ENCODE measurements at regions not wholly inside any gene's neighbourhood (a gene's known extent, or its start where the extent isn't known, plus 50 kb on each side); places are given as distances from the start of the nearest gene placed in this dataset.
A peak's percentile ranks its signal among the peaks of the same experiment; 100 is the strongest.
"Not testable (repeated sequence)": the region's sequence is repeated elsewhere in the genome, so short reads cannot be mapped to it uniquely, and the experiment has no call there.

DNA sequence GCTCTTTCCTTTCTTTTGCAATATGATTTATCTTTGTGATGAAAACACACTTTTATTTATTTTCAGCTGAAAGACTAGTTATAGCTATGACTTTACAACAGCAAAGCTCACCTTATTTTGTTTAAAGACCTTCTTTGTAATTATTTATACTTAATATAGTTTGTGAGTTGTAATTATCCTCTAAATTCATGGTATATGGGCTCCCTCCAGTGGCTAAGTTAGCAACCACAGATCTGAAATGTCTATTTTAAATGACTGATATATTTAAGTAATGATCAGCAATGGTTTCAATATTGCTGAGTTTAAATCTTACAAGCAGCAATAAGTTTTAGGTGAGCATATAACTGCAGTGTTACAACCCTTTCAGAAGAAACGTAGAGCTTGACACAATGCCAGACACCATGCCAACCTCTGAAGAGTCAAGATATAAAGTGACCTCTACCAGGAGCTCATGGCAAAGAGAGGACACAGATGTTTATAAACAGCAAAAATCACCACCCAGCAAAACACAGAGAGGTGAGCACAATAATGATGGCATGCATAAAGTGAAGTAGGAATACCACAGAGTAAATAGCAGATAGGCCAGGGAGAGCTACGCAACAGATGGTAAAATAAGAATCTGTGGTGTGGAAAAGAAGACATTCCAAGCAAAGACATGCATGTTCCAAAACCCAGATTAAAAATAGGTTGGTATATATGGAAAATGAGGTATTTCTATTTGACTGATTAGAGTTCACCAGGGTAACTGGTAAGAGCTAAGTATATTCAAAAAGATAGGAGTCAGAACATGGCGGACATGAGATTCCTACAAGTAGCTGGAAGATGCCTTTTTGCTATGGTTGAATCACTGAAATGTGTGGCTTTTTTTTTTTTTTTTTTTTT is 143.7 kb upstream of the ZNF385D start:
- peak; percentile 1 to 58 for DNase-seq (ENCODE audit: low read depth in 2 of 2)

GRCh38 chr3:21898316-21898715 is 147.3 kb upstream of the ZNF385D start:
- DNase-seq (ENCODE audit: low read depth in 2 of 2), result no peak

- no peak for DNase-seq (ENCODE audit: low read depth in 2 of 2)
These were observed 150.5 kb upstream of the ZNF385D start for GRCh38 chr3:21901484-21901883.

DNA sequence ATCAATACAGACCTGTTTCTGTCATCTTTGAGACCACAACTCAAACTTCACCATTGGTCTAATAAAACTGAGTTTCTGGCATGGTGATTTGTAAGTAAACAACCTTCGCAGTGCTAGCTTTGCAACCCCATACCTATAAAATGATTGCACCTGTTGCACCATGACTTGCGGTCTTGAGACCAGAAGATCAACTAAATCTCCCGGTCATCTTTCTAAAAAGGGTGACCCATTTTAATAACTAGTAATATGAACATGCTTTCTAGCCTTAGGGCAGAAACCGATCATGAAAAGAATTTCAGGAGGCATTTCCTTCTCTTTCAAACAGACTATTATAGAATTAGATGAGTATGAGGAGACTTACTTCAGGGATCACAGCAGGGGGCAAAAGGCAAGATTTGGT is 151.9 kb upstream of the ZNF385D start:
- DNase-seq (ENCODE audit: low read depth in 2 of 2), result no peak

GRCh38 chr3:21909096-21909495 is 158.1 kb upstream of the ZNF385D start:
- peak in 1 of 2 donors; percentile 1 for DNase-seq (ENCODE audit: low read depth in 2 of 2)

GRCh38 chr3:21912711-21913110 is 161.7 kb upstream of the ZNF385D start:
- DNase-seq (ENCODE audit: low read depth in 2 of 2), result no peak

- no peak for DNase-seq (ENCODE audit: low read depth in 2 of 2)
These were observed 162.8 kb upstream of the ZNF385D start for GRCh38 chr3:21913791-21914190.

GRCh38 chr3:21914451-21914850 is 163.4 kb upstream of the ZNF385D start:
- DNase-seq (ENCODE audit: low read depth in 2 of 2), result no peak

DNA sequence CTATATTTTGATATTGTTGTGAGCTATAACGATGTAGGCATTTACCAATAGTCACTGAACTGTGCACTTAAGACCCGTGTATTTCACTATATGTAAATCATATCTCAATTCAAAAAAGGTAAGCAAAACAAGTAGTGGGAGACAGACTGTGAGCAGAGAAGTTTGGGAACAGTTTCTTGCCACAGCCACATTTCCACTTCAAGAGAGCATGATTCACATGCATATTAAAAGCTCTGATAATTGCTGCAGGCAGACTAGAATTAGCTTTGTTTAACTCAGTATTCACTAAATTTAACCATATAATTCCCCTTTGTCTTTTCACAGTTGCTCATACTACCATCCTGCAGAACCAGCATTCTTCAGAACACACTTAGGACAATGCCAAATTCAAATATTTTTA is 168.4 kb upstream of the ZNF385D start:
- no peak for DNase-seq (ENCODE audit: low read depth in 2 of 2)

- no peak for DNase-seq (ENCODE audit: low read depth in 2 of 2)
These were observed 169.4 kb upstream of the ZNF385D start for GRCh38 chr3:21920421-21920861.

DNA sequence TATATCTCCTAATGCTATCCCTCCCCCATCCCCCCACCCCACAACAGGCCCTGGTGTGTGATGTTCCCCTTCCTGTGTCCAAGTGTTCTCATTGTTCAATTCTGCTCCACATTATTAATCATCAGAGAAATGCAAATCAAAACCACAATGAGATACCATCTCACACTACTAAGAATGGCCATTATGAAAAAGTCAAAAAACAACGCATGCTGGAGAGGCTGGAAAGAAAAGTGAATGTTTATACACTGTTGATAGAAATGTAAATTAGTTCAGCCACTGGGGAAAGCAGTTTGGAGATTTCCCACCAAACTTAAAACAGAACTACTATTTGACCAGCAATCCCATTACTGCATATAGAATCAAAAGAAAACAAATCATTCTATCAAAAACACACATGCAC is 172.1 kb upstream of the ZNF385D start:
- DNase-seq (ENCODE audit: low read depth in 2 of 2), result not testable (repeated sequence)

DNA sequence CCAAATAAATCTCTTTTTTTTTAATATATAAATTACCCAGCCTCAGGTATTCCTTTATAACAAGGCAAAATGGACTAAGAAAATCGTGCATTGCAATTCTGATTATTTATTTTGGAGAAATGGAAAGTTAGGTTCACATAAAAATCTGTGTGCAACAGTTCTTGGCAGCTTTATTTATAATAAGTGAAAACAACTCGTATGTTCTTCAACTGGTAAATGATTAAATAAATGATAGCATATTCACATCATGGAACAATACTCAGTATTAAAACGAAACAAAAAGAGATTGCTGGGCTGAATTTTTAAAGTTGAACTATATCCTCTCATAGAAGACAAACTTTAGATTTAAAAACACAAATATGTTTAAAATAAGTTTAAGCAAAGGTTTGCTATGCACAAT is 176.3 kb upstream of the ZNF385D start:
- no peak for DNase-seq (ENCODE audit: low read depth in 2 of 2)

GRCh38 chr3:21934591-21934990 is 183.6 kb upstream of the ZNF385D start:
- DNase-seq (ENCODE audit: low read depth in 2 of 2), result no peak

GRCh38 chr3:21936207-21936606 is 185.2 kb upstream of the ZNF385D start:
- no peak for DNase-seq (ENCODE audit: low read depth in 2 of 2)

GRCh38 chr3:21938267-21938681 is 187.3 kb upstream of the ZNF385D start:
- DNase-seq (ENCODE audit: low read depth in 2 of 2), result no peak

DNA sequence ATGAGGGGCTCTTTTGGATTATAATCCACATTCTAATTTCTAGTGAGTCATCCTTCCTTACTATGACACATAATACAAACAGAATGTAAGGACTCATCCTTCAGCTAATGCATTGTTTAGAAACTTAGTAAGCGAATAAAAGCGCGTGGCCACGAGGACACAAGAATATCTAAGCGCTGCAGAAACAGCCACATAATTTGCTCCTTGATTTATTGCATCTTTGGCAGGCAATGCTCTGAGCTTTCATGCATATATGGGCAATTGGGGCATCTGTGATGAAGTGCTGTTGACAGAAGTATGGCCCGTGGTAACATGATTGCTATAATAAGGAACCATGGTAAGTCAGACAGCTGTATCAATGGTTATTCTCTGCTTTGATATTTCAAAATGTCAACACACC is 191.3 kb upstream of the ZNF385D start:
- peak in 1 of 2 donors; percentile 0 for DNase-seq (ENCODE audit: low read depth in 2 of 2)

DNA sequence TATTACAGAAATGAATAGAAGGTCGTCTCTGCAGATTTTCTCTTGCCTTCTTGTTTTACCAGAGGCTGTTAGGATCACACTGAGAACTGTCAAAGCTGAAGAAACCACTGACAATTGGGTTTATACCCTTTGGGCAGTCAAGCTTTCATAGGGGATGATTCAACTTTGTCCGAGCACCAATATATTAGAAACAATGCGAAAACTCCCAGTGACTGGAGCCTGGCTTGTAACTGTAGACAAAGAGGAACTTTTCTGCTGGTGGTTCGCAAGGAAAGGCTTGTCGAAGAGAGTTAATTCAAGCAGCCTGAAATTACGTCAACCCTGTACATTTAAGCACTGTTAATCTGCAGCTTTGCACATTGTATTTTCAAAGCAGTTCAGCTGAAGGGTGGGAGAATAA is 193.2 kb upstream of the ZNF385D start:
- no peak for DNase-seq (ENCODE audit: low read depth in 2 of 2)

DNA sequence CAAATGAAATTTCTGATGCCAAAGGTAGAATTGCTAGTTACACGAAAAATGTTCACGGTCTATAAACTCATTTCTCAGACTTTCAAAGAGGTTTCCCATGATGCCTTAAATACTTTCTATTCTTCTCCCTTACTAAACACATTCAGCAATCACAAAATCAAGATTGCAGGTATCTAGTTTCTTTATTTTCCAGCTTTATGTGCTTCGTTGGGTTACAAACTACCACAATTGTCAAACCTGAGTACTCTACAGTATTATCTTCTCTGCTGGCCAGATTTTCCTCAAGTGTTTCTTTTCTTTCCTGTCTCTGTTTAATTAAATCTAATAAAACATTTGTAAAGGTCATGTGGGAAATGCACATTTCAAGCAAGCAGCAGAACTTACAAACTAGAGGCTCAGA is 201.8 kb upstream of the ZNF385D start:
- DNase-seq (ENCODE audit: low read depth in 2 of 2), result no peak

DNA sequence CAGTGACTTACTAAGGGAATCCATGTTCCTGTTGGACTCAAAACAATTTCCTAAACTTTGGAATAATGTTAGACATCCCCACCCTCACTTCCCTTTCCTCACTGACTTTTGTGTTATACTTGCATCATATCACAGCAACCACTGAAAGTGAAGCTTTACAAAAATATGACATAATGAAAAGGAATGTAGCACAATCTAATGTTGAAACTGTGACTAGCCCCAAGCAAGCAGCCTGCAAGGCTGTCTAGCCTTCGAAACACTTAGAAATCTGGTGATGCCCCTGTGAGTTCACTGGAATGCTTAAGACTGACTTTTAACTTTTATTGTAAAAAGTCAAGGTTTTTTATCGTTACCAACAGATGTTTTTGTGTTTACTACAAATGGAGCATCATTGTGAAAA is 203.7 kb upstream of the ZNF385D start:
- DNase-seq (ENCODE audit: low read depth in 2 of 2), result peak in 1 of 2 donors; percentile 18

GRCh38 chr3:21955406-21955805 is 204.4 kb upstream of the ZNF385D start:
- no peak for DNase-seq (ENCODE audit: low read depth in 2 of 2)

GRCh38 chr3:21960033-21960432 is 209.0 kb upstream of the ZNF385D start:
- no peak for DNase-seq (ENCODE audit: low read depth in 2 of 2)

GRCh38 chr3:21962456-21962855 is 211.4 kb upstream of the ZNF385D start:
- DNase-seq (ENCODE audit: low read depth in 2 of 2), result peak in 1 of 2 donors; percentile 65

DNA sequence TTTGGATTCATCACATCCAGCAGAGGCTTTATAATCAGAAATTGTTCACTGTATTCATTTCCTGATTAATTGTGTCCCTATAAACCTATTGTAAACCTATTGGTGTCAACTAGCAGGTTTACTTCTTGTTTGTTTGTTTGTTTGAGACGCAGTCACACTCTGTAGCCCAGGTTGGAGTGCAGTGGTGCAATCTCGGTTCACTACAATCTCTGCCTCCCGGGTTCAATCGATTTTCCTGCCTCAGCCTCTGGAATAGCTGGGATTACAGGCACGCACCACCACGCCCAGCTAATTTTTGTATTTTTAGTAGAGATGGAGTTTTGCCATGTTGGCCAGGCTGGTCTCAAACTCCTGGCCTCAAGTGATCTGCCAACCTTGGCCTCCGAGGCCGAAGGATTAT is 215.4 kb upstream of the ZNF385D start:
- not testable (repeated sequence) for DNase-seq (ENCODE audit: low read depth in 2 of 2)
